Panc1 (cell line): ENCODE measurements at regions not wholly inside any gene's neighbourhood (a gene's known extent, or its start where the extent isn't known, plus 50 kb on each side); places are given as distances from the start of the nearest gene placed in this dataset.

Experiments
- ATAC-seq: fragments of 200-7000 bp; cut with Tn5 transposase; 2 replicates; pipeline ENCODE4 v1.9.1; 2020; ENCODE audit warnings: mild to moderate bottlenecking, moderate library complexity
- BruUV-seq: library from RNA; stranded (reverse); fragments of 400-500 nt; replicated peaks from 2 replicates; lab custom pipeline; 2021; lab: Mats Ljungman, UMichigan
- CTCF ChIA-PET: fragments of 300-600 bp; sonication (Branson Sonifier 250); formaldehyde crosslinking; loops from one replicate; lab custom pipeline; 2022; ENCODE audit warnings: antibody characterized with exemption; lab: Charles Lee
- POLR2A ChIA-PET: fragments of 300-600 bp; sonication (Branson Sonifier 250); formaldehyde crosslinking; loops from one replicate; lab custom pipeline; 2022; ENCODE audit warnings: antibody characterized with exemption; lab: Charles Lee
- DNase-seq: peaks from one replicate; pipeline ENCODE4 v3.0.0-alpha.2; 2010; ENCODE audit warnings: low read depth, low spot score
- H3K27ac ChIP-seq: 2 replicates; pipeline ENCODE4 v1.5.1; 2011; ENCODE audit warnings: mild to moderate bottlenecking, low read length, inconsistent platforms
- H3K27me3 ChIP-seq: fragments of 200-500 bp; sonication (Bioruptor generic); 2 replicates; pipeline ENCODE4 v1.6.0; 2014; ENCODE audit warnings: low read length, inconsistent platforms; ENCODE audit not compliant: control insufficient read depth, insufficient read depth
- H3K36me3 ChIP-seq: fragments of 200-500 bp; sonication (Bioruptor generic); 2 replicates; pipeline ENCODE4 v1.5.1; 2014; ENCODE audit warnings: inconsistent platforms, mild to moderate bottlenecking, low read length, moderate library complexity; ENCODE audit not compliant: control insufficient read depth, insufficient read depth
- H3K4me1 ChIP-seq: 2 replicates; pipeline ENCODE4 v1.5.1; 2011; ENCODE audit warnings: inconsistent platforms, mild to moderate bottlenecking, low read length, moderate library complexity; ENCODE audit not compliant: control insufficient read depth, insufficient read depth
- H3K4me3 ChIP-seq, 2 experiments: 2 replicates each; pipeline ENCODE4 v1.5.1; 2011 to 2012; ENCODE audit warnings: low read depth in 2 of 2, low read length in 2 of 2, mild to moderate bottlenecking in 2 of 2, inconsistent platforms in 1 of 2, moderate library complexity in 1 of 2
- H3K9me3 ChIP-seq: fragments of 200-500 bp; sonication (Bioruptor generic); 2 replicates; pipeline ENCODE4 v1.5.1; 2014; ENCODE audit warnings: low read depth, mild to moderate bottlenecking, inconsistent platforms, low read length, moderate library complexity; ENCODE audit not compliant: control insufficient read depth, insufficient read depth
- POLR2AphosphoS5 ChIP-seq: IDR thresholded peaks from 2 replicates; pipeline ENCODE4 v1.6.1; 2012; ENCODE audit warnings: mild to moderate bottlenecking, low read depth, low read length, moderate library complexity
- SIN3A ChIP-seq: IDR thresholded peaks from 2 replicates; pipeline ENCODE4 v1.6.1; 2012; ENCODE audit warnings: low read depth, mild to moderate bottlenecking, low read length, moderate library complexity, borderline replicate concordance; ENCODE audit not compliant: insufficient read depth
- TCF7L2 ChIP-seq: IDR thresholded peaks from 2 replicates; pipeline ENCODE4 v1.6.1; 2011; ENCODE audit warnings: mild to moderate bottlenecking, low read depth, low read length, inconsistent platforms
- in situ Hi-C: cut with HindIII; loops from 2 replicates; pipeline ENCODE4 v1.10.0; 2016; ENCODE audit warnings: low sequenced_read_pairs, low pct_unique_long_range_greater_than_20kb
- intact Hi-C: fragments of 100-400 bp; cut with micrococcal nuclease; formaldehyde crosslinking; loops from one replicate; pipeline ENCODE4 v1.10.0; 2022; ENCODE audit not compliant: unreplicated experiment
- TF ChIP-seq, protein P1 (sequence below), 2 experiments: IDR thresholded peaks; 2 replicates each; pipeline ENCODE4 v1.6.1; 2011 to 2012; ENCODE audit warnings: low read depth in 2 of 2, control low read depth in 1 of 2, low read length in 1 of 2, mild to moderate bottlenecking in 1 of 2, moderate library complexity in 1 of 2; ENCODE audit not compliant: insufficient read depth in 1 of 2
- TF ChIP-seq, protein P2 (sequence below): fragments of 450-650 bp; IDR thresholded peaks from 2 replicates; pipeline ENCODE4 v1.5.1; 2017; ENCODE audit warnings: mild to moderate bottlenecking

DNA sequence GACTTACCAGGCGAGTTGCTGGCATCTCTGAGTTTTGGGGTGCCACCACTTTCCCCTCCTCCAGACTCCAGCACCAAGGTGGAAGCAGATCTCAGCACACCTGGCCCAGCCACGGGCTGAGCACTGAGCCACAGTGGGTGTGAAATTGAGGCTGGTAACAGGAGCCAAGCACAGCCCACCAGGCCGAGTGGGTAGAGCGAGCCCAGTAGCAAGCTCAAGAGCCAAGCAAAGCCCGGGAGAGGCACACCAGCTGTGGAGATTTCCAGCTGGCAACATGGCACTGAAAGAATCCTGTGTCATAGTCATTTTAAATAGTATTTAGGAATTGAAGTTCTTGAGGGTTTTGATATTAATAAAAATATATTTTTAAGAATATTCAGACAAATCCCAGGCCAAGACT is 596.2 kb upstream of the TMEM132C start:
- intact Hi-C loops (no loop called here), in situ Hi-C loops (no loop called here)
- ChIA-PET POLR2A (no interaction called here), CTCF (no interaction called here)
- Histone ChIP-seq H3K36me3 (no peaks in the 10 kb centered on the region), H3K27ac (no peak overlapping the region), H3K4me3 (no peak overlapping the region), H3K9me3 (no peaks in the 10 kb centered on the region), H3K27me3 (no peaks in the 10 kb centered on the region), H3K4me1 (no peaks in the 10 kb centered on the region)
- no peak for DNase-seq
- TF ChIP-seq, protein P1, sequence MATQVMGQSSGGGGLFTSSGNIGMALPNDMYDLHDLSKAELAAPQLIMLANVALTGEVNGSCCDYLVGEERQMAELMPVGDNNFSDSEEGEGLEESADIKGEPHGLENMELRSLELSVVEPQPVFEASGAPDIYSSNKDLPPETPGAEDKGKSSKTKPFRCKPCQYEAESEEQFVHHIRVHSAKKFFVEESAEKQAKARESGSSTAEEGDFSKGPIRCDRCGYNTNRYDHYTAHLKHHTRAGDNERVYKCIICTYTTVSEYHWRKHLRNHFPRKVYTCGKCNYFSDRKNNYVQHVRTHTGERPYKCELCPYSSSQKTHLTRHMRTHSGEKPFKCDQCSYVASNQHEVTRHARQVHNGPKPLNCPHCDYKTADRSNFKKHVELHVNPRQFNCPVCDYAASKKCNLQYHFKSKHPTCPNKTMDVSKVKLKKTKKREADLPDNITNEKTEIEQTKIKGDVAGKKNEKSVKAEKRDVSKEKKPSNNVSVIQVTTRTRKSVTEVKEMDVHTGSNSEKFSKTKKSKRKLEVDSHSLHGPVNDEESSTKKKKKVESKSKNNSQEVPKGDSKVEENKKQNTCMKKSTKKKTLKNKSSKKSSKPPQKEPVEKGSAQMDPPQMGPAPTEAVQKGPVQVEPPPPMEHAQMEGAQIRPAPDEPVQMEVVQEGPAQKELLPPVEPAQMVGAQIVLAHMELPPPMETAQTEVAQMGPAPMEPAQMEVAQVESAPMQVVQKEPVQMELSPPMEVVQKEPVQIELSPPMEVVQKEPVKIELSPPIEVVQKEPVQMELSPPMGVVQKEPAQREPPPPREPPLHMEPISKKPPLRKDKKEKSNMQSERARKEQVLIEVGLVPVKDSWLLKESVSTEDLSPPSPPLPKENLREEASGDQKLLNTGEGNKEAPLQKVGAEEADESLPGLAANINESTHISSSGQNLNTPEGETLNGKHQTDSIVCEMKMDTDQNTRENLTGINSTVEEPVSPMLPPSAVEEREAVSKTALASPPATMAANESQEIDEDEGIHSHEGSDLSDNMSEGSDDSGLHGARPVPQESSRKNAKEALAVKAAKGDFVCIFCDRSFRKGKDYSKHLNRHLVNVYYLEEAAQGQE (IDR thresholded peaks at IDR 0.05; ENCODE audit: insufficient read depth in 1 of 2, low read depth in 2 of 2, low read length in 1 of 2) = no peak
- TF ChIP-seq, protein P2, sequence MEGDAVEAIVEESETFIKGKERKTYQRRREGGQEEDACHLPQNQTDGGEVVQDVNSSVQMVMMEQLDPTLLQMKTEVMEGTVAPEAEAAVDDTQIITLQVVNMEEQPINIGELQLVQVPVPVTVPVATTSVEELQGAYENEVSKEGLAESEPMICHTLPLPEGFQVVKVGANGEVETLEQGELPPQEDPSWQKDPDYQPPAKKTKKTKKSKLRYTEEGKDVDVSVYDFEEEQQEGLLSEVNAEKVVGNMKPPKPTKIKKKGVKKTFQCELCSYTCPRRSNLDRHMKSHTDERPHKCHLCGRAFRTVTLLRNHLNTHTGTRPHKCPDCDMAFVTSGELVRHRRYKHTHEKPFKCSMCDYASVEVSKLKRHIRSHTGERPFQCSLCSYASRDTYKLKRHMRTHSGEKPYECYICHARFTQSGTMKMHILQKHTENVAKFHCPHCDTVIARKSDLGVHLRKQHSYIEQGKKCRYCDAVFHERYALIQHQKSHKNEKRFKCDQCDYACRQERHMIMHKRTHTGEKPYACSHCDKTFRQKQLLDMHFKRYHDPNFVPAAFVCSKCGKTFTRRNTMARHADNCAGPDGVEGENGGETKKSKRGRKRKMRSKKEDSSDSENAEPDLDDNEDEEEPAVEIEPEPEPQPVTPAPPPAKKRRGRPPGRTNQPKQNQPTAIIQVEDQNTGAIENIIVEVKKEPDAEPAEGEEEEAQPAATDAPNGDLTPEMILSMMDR = no peak
- no peak for TF ChIP-seq POLR2AphosphoS5
- TF ChIP-seq TCF7L2 = no peak
- TF ChIP-seq SIN3A = no peak
- no peak for ATAC-seq
- no TSS peak for BruUV-seq

DNA sequence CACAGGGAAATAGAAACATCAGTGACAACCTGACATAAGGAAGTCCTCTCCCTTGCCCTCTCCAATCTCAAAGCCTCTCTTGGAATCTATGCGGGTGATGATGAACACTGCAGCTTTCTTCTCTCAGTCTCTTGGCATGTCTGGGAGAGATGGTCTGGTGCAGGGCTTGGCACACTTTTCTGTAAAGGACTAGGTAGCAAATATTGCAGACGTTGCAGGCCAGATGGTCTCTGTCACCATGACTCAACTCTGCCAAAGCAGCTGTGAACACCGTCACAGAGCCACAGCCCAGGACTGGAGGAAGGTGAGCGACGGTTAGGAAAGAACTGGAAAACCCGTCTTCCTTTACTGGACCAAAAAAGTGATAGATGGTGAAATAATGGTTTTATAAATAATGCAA is 591.0 kb upstream of the TMEM132C start:
- Histone ChIP-seq H3K4me3 (no peak overlapping the region), H3K9me3 (no peaks in the 10 kb centered on the region), H3K36me3 (no peaks in the 10 kb centered on the region), H3K27me3 (no peaks in the 10 kb centered on the region), H3K4me1 (no peaks in the 10 kb centered on the region), H3K27ac (no peak overlapping the region)
- ChIA-PET POLR2A (no interaction called here), CTCF (no interaction called here)
- no peak for TF ChIP-seq TCF7L2
- no TSS peak for BruUV-seq
- no peak for DNase-seq
- in situ Hi-C loops = no loop called here
- ATAC-seq = no peak
- intact Hi-C loops = loop anchor here (5.0 kb wide), 1 partner anchor 391 kb away; no protein-coding TSS in a partner anchor

DNA sequence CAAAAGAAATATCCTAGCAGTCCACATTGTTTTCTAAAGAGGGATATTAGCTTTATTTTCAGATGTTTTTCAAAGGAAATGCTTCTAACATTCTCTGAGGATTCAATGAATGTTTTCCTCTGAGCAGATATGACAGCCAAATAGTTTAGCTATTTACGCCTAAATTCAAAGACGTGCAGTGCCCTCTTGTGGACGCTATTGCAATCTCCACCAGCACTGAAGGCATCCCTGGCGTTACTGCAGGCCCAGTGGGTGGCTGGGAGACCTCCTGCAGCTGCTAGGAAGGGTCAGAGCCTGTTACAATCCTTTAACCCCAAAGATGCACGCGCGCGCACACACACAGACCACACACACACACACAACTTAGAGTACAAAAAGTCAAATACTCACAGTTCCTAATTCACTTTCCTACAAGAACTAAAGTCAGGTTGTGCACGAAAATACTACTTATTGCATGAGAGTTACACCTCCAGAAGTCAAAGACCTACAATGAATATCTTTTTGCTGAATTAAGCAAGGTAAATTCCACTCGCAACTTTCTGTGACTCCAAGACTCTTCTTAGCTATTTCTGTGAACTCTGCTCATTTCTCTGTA is 589.3 kb upstream of the TMEM132C start:
- no peaks in the 10 kb centered on the region for H3K4me1 ChIP-seq
- no peak overlapping the region for H3K27ac ChIP-seq
- POLR2A ChIA-PET = no interaction called here
- H3K4me3 ChIP-seq = no peak overlapping the region
- DNase-seq (peak; percentile 24), ATAC-seq (peak; percentile 84)
- no TSS peak for BruUV-seq
- CTCF ChIA-PET = interaction anchor here (0.7 to 0.8 kb wide), 3 partner anchors 160 to 292 kb away, joined by 3 to 7 read pairs (median 4); no protein-coding TSS in a partner anchor
- in situ Hi-C loops = no loop called here
- no peaks in the 10 kb centered on the region for H3K9me3 ChIP-seq
- H3K36me3 ChIP-seq = no peaks in the 10 kb centered on the region
- H3K27me3 ChIP-seq = no peaks in the 10 kb centered on the region
- TF ChIP-seq, protein P1 (IDR thresholded peaks at IDR 0.05; ENCODE audit: insufficient read depth in 1 of 2, low read depth in 2 of 2, low read length in 1 of 2) = no peak
- no peak for TF ChIP-seq TCF7L2
- no peak for TF ChIP-seq SIN3A
- TF ChIP-seq, protein P2 = peak; percentile 86
- TF ChIP-seq POLR2AphosphoS5 = no peak
- intact Hi-C loops = loop anchor here (5.0 kb wide), 1 partner anchor 390 kb away; no protein-coding TSS in a partner anchor
